Putamen (tissue), 1 donor: ENCODE measurements at regions not wholly inside any gene's neighbourhood (a gene's known extent, or its start where the extent isn't known, plus 50 kb on each side); places are given as distances from the start of the nearest gene placed in this dataset.

Source experiments
- DNase-seq: peaks from one replicate; pipeline ENCODE4 v3.0.0-alpha.2; 2016; ENCODE audit warnings: low spot score

- DNase-seq, result no peak
Measured at GRCh38 chr1:29508458-29509107, 272.3 kb downstream of the PTPRU start.

GRCh38 chr1:29506678-29507225 is 270.4 kb downstream of the PTPRU start:
- DNase-seq, result no peak

GRCh38 chr1:29505532-29506220 is 269.4 kb downstream of the PTPRU start:
- no peak for DNase-seq

- no peak for DNase-seq
Measured at GRCh38 chr1:29504709-29505410, 268.5 kb downstream of the PTPRU start.

GRCh38 chr1:29504196-29504595 is 267.9 kb downstream of the PTPRU start:
- no peak for DNase-seq

- DNase-seq, result no peak
Measured at GRCh38 chr1:29502911-29503840, 266.9 kb downstream of the PTPRU start.

GRCh38 chr1:29502225-29502910 is 266.0 kb downstream of the PTPRU start:
- no peak for DNase-seq

GRCh38 chr1:29501227-29501976 is 265.1 kb downstream of the PTPRU start:
- DNase-seq, result no peak

GRCh38 chr1:29500651-29501050 is 264.3 kb downstream of the PTPRU start:
- no peak for DNase-seq

GRCh38 chr1:29500041-29500440 is 263.7 kb downstream of the PTPRU start:
- DNase-seq, result no peak

GRCh38 chr1:29499104-29499650 is 262.9 kb downstream of the PTPRU start:
- DNase-seq, result no peak

- DNase-seq, result no peak
Measured at GRCh38 chr1:29498126-29499103, 262.1 kb downstream of the PTPRU start.

GRCh38 chr1:29497395-29498125 is 261.2 kb downstream of the PTPRU start:
- DNase-seq, result no peak

- no peak for DNase-seq
Measured at GRCh38 chr1:29496701-29497100, 260.4 kb downstream of the PTPRU start.

- DNase-seq, result no peak
Measured at GRCh38 chr1:29490204-29490934, 254.0 kb downstream of the PTPRU start.

GRCh38 chr1:29489471-29489870 is 253.1 kb downstream of the PTPRU start:
- DNase-seq, result no peak

- no peak for DNase-seq
Measured at GRCh38 chr1:29488794-29489311, 252.5 kb downstream of the PTPRU start.
